Embryonic facial prominence (tissue), 1 donor: ENCODE measurements at regions not wholly inside any gene's neighbourhood (a gene's known extent, or its start where the extent isn't known, plus 50 kb on each side); places are given as distances from the start of the nearest gene placed in this dataset.
"Not testable (repeated sequence)": the region's sequence is repeated elsewhere in the genome, so short reads cannot be mapped to it uniquely, and the experiment has no call there.

Experiments
- DNase-seq: peaks from one replicate; pipeline ENCODE4 v3.0.0-alpha.2; 2016; ENCODE audit errors: extremely low spot score

GRCh38 chr3:171915275-171915674, 72.1 kb downstream of the TMEM212 start:
- no peak for DNase-seq

DNA sequence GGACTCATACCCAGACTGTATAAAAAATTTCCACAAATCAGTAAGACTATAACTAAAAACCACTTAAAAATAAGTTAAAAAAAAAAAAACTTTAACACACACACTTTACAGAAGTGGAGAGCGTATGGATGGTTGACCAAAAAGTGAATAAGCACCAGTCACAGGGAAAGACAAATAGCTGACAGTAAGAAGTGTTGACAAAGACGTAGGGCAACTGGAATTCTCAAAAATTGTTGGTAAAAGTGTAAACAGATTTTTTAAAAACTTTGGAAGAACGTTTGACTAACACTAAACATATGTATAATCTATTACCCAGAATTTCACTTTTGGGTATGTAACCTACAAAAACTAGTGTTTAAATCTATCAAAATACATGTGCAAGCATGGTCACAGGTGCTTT, 73.7 kb downstream of the TMEM212 start:
- no peak for DNase-seq

- not testable (repeated sequence) for DNase-seq
These were observed 79.5 kb downstream of the TMEM212 start for GRCh38 chr3:171922629-171923028.

- not testable (repeated sequence) for DNase-seq
These were observed 80.5 kb downstream of the TMEM212 start for GRCh38 chr3:171923668-171924067.

- not testable (repeated sequence) for DNase-seq
These were observed 81.7 kb downstream of the TMEM212 start for GRCh38 chr3:171924864-171925263.

GRCh38 chr3:171932153-171932611, 89.0 kb downstream of the TMEM212 start:
- no peak for DNase-seq

DNA sequence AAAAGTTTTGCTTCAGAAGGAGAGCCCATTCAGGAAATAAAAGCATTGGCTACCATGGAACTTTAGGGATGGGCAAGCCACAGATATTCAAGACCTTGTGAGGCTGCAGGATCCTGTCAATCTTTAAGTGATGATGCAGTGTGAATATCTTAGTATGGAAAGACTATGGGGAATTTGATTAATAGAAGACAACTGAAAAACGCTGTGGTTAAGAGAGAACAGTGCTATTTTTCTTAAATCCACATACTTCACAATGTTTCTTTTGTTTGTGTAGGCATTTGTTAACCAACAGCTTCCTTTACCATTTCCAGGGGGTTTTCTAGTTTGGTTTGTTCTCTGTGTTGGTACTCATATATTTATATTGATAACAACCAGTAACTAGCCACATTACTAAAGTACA, 90.3 kb downstream of the TMEM212 start:
- DNase-seq: no peak

GRCh38 chr3:171935261-171936123, 92.3 kb downstream of the TMEM212 start:
- no peak for DNase-seq

GRCh38 chr3:171936191-171936841, 93.2 kb downstream of the TMEM212 start:
- no peak for DNase-seq

DNA sequence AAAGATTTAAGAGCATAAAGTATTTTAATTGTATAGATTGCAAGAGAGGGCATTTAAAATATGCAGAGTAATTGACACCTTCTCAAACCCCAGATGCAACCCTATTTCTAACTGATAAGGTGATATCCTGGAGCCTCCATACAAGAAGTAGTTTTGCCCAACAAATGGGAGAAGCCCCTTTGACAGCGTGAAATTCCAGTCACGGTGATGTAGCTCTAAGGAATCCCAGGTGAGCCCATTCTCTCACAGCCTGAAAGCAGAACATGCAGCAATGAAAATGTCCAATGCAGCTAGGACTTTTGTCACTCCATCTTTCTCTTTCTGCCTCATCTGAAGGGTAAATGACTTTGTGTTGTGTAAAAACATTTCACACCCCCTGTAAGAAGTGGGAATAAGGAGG, 96.4 kb downstream of the TMEM212 start:
- no peak for DNase-seq

GRCh38 chr3:171940151-171940649, 97.1 kb downstream of the TMEM212 start:
- DNase-seq: no peak

DNA sequence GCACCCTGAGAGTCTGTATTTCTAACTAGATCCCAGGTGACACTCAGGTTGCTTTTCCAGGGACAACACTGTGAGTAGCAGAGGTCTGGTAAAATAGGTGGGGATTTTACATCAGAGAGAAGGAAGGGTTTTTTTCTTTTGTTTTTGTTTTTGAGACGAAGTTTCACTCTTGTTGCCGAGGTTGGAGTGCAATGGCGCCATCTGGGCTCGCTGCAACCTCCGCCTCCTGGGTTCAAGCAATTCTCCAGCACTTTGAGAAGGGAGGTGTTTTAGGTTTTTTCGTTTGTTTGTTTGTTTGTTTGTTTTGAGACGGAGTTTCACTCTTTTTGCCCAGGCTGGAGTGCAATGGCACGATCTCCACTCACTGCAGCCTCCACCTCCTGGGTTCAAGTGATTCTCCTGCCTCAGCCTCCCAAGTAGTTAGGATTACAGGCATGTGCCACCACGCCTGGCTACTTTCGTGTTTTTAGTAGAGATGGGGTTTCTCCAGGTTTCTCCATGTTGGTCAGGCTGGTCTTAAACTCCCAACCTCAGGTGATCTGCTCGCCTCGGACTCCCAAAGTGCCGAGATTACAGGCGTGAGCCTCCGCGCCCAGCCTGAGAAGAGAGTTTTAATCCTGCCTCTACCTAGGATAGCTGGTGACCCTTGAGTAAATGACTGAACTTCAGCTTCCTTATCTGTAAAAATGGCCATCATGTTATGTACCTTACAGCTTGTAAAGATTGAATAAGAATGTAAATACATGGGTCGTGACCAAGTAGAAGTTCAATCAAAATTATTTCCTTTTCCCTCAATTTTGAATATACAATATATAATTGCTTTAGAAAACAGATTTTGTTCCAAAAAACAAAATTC, 95.9 kb upstream of the FNDC3B start:
- DNase-seq: no peak

DNA sequence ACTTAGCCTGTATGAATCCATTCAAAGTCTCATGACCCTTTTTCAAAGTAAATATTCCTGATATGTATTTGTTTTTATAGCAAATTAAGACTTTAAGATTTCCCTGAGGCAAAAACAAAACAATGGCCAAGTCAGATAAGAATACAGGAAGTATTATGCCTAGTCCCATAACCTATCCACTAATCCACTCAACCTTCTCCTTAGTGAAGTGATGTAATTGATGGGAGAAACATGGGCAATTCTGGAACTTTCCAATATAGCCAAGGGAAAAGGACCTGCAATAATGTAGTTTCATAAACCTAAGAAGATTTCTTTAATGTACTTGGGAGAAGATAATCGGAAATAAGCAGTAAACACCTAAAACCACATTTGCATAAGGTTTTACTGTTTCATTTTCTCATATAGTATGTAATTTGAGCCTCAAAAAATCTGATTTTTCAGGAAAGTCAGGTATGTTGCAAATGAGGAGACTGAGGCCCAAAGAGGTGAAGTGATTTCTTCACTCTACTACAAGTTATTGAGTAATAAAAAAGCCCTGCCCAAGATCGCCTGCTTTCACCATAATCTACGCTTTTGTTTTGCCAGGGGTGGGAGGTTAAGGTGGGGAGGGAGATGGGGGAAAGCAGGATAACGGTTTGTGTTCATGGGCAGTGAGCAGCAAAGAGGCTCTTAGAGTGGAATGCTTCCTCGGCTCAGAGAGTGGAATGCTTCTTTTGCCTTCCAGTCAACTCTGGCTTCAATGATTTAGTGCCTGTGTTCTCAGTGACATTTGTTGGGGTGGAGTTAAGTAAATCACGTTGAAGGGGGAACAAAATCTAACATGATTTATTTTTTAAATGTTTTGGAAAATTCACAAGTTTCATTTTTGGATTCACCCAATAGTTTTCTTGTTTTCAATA, 95.0 kb upstream of the FNDC3B start:
- DNase-seq: no peak

DNA sequence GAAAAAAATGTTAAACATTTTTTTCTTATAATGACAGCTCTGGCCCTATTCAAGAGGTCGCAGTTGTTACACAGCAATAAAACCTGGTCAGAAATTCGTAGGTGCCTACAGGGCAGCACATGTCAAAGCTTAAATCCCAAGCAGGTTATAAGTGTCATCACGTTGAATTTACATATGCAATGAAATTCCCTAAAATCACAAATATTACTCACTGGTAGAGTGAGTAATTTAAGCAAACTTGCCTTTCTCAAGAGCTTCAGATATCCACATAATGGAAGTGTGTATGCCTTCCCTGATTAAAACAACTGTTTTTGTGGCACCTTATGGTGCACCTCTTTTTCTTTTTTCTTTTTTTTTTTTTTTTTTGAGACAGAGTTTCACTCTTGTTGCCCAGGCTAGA, 90.7 kb upstream of the FNDC3B start:
- no peak for DNase-seq

- no peak for DNase-seq
These were observed 89.8 kb upstream of the FNDC3B start for GRCh38 chr3:171949554-171949953.

DNA sequence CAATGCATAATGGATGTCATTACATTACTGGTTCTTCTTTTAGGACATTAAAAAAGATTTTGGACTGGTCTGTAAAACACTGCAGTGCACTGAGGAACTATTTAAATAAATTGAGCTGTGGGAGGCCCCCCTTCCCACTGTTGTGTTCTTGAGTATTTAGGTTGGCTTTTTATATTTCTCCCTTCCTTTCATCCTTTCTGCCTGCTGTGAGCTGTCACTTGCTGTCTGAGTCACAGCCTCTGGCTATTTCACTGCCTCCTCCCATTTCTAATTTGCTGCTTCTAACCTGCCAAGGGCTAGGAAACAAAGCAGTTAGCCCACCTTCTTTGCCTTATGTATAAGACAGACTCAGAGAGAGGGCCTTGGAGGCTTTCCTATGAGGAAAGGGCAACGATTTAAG, 89.0 kb upstream of the FNDC3B start:
- DNase-seq: no peak

DNA sequence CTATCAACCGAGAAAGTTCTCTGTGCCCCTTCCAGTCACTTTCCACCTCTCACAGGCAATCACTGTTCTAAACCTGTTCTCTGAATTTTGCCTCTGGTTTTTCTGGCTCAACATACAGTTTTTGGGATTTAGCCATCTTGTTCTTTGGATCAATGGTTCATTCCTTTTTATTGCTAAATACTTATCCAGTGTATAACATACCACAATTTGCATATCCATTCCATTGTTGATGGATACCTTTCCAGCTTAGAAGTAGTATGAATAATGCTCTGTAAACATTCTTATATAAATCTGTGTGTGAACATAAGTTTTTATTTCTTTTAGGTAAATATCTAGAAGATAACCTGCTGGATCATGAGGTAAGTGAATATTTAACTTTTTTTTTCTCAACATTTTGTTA, 87.8 kb upstream of the FNDC3B start:
- DNase-seq: no peak

DNA sequence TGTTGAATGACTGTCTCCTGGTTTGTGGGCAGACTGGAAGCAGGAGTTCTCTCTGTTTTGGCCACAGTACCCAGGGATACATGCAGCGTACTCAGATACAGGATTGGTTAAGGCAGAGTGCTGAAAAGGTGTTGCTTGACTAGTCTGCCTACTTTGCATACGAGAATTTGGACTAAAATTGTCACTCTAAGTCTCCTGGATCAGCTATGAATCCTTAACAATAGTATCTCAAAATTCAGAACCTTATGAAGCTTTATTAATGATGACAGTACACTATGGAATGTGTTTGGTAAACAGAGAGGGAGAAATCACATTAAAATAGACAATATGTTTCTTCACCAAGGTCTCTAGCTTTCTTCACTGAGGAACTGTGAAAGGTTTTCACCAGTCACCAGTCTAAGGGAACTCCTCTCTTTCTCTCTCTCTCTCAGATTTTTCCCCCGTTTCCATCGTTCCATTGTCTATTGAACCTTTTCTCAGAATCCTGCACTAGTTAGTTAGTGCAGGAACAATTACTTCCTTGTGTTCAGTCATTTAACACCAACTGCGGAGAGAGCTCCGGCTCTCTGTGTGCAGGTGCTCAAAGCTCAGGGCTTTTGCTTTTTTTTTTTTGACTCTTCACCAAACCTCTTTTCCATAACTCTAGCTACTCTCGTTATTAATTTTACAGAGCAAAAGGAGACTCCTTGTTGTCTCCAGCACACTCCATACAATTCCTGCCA, 85.9 kb upstream of the FNDC3B start:
- no peak for DNase-seq

GRCh38 chr3:171954690-171955383, 84.5 kb upstream of the FNDC3B start:
- DNase-seq: no peak

GRCh38 chr3:171955598-171955997, 83.8 kb upstream of the FNDC3B start:
- DNase-seq: no peak
